GM21723 (cell line): ENCODE measurements at regions not wholly inside any gene's neighbourhood (a gene's known extent, or its start where the extent isn't known, plus 50 kb on each side); places are given as distances from the start of the nearest gene placed in this dataset.
"Not testable (repeated sequence)": the region's sequence is repeated elsewhere in the genome, so short reads cannot be mapped to it uniquely, and the experiment has no call there.

Experiments
- ATAC-seq: cut with Tn5 transposase; IDR thresholded peaks from one replicate; pipeline ENCODE4 v1.9.1; 2021; ENCODE audit warnings: mild to moderate bottlenecking, moderate library complexity; ENCODE audit not compliant: unreplicated experiment

- ATAC-seq: no peak
These were observed 66.0 kb downstream of the KBTBD8 start for GRCh38 chr3:67064105-67064504.

GRCh38 chr3:67067251-67067650, 69.1 kb downstream of the KBTBD8 start:
- peak; percentile 89 for ATAC-seq

DNA sequence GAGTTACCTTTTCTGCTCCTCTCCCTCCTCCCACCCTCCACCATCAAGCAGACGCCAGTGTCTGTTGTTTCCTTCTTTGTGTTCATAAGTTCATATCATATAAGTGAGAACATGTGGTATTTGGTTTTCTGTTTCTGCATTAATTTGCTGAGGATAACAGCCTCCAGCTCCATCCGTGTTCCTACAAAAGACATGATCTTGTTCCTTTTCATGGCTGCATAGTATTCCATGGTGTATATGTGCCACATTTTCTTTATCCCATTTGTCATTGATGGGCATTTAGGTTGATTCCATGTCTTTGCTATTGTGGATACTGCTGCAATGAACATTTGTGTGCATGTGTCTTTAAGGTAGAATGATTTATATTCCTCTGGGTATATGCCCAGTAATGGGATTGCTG, 74.5 kb downstream of the KBTBD8 start:
- not testable (repeated sequence) for ATAC-seq

DNA sequence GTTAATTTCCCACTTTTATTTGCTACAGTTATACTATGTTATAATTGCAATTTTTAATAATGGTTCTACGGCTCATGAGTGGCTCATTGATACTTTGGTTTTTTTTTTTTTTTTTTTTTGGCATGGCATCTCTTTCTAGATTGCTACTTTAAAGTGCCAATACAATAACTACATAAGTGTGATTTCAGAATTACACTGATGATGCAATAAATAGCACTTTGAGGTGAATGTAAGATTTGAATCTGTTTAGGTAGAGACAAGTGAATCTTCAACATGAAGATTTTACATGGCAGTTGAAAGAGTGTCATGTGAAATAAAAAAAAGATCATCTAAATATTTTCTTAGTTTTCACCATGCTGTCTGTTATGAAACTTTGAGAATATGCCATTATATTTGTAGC, 75.7 kb downstream of the KBTBD8 start:
- ATAC-seq: no peak

GRCh38 chr3:67075295-67075694, 77.2 kb downstream of the KBTBD8 start:
- ATAC-seq: peak; percentile 64

- no peak for ATAC-seq
These were observed 78.5 kb downstream of the KBTBD8 start for GRCh38 chr3:67076607-67077006.

GRCh38 chr3:67077656-67078055, 79.5 kb downstream of the KBTBD8 start:
- no peak for ATAC-seq

DNA sequence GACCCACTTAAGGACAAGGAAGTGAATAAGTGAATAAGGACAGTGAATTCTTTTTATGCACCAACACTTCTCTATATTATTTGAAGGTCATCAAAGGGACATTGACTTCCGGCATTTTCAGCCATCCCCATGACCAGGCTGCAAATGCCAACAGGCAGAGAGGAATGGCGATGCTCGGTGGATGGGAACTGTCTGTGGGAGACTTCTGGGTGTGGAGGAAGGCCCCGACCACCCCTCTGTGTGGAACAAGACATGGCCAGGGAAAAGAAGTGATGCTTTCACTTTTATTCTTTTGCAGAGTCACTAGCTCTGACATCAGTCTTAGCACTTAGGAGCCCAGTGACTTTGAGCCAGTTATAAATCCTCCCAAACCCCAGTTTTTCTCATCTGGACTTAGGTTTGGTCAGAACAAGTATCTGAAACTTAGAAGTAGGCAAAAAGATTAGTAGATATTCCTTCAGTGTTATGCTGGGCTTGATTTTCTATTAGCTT, 84.5 kb downstream of the KBTBD8 start:
- no peak for ATAC-seq

- no peak for ATAC-seq
These were observed 85.2 kb downstream of the KBTBD8 start for GRCh38 chr3:67083277-67083676.

- ATAC-seq: no peak
These were observed 89.7 kb downstream of the KBTBD8 start for GRCh38 chr3:67087788-67088187.

DNA sequence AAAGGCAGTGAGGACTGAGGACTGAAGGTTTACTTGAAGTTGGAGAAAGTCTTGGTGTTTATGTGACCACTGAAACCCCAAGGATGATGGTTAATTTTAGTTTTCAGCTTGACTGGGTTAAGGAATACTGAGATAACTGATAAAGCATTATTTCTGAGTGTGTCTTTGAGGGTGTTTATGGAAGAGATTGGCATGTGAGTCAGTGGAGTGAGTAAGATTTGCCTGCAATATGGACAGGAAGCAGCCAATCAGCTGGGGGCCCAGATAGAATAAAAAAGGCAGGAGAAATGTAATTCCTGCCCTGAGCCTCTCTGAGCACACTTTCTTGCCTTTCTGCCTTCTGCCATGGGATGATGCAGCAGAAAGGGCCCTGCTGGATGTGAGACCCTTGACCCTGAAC, 92.4 kb downstream of the KBTBD8 start:
- no peak for ATAC-seq

DNA sequence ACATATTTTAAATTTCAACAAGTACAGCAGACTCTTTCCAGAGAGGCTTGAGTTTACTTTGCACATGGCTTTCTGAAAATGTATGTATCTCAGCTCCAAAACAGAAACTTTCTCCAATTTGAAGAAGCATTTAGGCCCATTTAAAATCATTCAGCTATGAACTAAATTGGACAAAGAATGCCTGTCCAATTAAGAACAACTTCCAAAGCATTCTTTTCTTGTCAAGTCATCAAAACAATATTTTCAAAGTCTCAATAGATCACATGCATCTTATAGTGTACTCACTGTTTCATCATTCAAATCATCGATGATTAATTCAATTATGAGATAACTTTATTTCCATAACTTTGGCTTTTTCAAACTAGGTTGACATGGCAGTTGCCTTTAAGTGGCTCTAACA, 95.2 kb downstream of the KBTBD8 start:
- ATAC-seq: no peak

- no peak for ATAC-seq
These were observed 96.1 kb downstream of the KBTBD8 start for GRCh38 chr3:67094167-67094566.

GRCh38 chr3:67094774-67095173, 96.7 kb downstream of the KBTBD8 start:
- no peak for ATAC-seq

GRCh38 chr3:67104388-67104787, 106.3 kb downstream of the KBTBD8 start:
- ATAC-seq: no peak

DNA sequence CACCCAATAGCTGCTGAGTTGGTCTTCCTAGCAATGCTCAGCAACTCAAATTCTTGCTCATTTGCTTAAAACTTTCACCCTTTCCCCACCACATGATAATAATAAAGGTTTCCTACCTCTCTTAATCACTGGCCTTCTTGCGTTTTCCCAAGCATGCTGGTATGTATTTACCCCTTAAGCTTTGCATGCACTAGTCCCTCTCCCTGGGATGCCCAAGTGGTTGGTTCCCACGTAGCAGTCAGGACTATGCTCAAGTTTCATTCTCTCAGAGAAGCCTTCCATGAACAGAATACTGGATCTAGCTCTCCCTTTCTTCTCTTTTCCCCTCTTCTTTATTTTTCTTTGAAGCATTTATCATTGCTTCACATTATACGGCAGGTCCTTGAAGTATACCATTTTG, 108.8 kb downstream of the KBTBD8 start:
- ATAC-seq: no peak

- ATAC-seq: no peak
These were observed 111.6 kb downstream of the KBTBD8 start for GRCh38 chr3:67109651-67110204.

- peak; percentile 99 for ATAC-seq
These were observed 115.8 kb downstream of the KBTBD8 start for GRCh38 chr3:67113802-67114407.

GRCh38 chr3:67118122-67118521, 120.0 kb downstream of the KBTBD8 start:
- no peak for ATAC-seq

- no peak for ATAC-seq
These were observed 120.5 kb downstream of the KBTBD8 start for GRCh38 chr3:67118635-67119034.

- ATAC-seq: no peak
These were observed 125.8 kb downstream of the KBTBD8 start for GRCh38 chr3:67123914-67124313.

- ATAC-seq: no peak
These were observed 129.1 kb downstream of the KBTBD8 start for GRCh38 chr3:67127254-67127653.

DNA sequence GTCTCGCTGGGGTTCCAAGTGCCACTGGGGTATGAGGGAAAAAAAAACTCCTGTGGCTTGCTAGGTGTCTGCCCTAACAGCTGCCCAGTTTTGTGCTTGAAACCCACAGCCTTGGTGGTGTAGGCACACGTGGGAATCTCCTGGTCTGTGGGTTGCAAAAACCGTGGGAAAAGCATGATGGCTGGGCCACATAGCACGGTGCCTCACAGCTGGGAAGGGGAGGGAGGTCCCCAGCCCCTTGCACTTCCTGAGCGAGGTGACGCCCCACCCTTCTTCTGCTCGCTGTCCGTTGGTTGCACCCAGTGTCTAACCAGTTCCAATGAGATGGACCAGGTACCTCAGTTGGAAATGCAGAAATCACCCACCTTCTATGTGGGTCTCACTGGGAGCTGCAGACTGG, 144.3 kb downstream of the KBTBD8 start:
- no peak for ATAC-seq
